ENCODE measurements at regions not wholly inside any gene's neighbourhood (a gene's known extent, or its start where the extent isn't known, plus 50 kb on each side); places are given as distances from the start of the nearest gene placed in this dataset.

GRCh38 chr12:25034676-25035075 lies 85.8 kb upstream of the BCAT1 start:
- TF ChIP-seq POLR2AphosphoS5 (IDR thresholded peaks at IDR 0.05; ENCODE audit: low read depth) (no peak), CTCF (IDR thresholded peaks at IDR 0.05; ENCODE audit: insufficient read depth, low read length) (no peak), REST (IDR thresholded peaks at IDR 0.05; ENCODE audit: insufficient replicate concordance, low read depth) (no peak), GABPA (IDR thresholded peaks at IDR 0.05; ENCODE audit: low read depth) (no peak)

All from HL-60 (cell line).